ENCODE measurements at regions not wholly inside any gene's neighbourhood (a gene's known extent, or its start where the extent isn't known, plus 50 kb on each side); places are given as distances from the start of the nearest gene placed in this dataset.

- FAIRE-seq: no peak
- no peaks in the 10 kb centered on the region for H3K36me3 ChIP-seq (ENCODE audit: control insufficient read depth, insufficient read depth, low read length)
- no peak overlapping the region for H3K9ac ChIP-seq (ENCODE audit: insufficient read depth in 1 of 2, low read depth in 2 of 2, low read length in 2 of 2)
- TF ChIP-seq, protein P1, sequence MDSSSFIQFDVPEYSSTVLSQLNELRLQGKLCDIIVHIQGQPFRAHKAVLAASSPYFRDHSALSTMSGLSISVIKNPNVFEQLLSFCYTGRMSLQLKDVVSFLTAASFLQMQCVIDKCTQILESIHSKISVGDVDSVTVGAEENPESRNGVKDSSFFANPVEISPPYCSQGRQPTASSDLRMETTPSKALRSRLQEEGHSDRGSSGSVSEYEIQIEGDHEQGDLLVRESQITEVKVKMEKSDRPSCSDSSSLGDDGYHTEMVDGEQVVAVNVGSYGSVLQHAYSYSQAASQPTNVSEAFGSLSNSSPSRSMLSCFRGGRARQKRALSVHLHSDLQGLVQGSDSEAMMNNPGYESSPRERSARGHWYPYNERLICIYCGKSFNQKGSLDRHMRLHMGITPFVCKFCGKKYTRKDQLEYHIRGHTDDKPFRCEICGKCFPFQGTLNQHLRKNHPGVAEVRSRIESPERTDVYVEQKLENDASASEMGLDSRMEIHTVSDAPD (CRISPR knock-in tag; IDR thresholded peaks at IDR 0.05): no peak
- TF ChIP-seq MLLT1 (IDR thresholded peaks at IDR 0.05) (no peak), THRA (IDR thresholded peaks at IDR 0.05) (no peak)
- POLR2A ChIA-PET: no interaction called here
- H3K4me2 ChIP-seq (ENCODE audit: insufficient read depth, low read length): no peak overlapping the region
- no peaks in the 10 kb centered on the region for H3K79me2 ChIP-seq (ENCODE audit: control insufficient read depth, insufficient read depth, low read length)
- H3K9me3 ChIP-seq (replicated peaks; ENCODE audit: control insufficient read depth, insufficient read depth, low read depth, low read length): no peaks in the 10 kb centered on the region
- ATAC-seq: no peak
- no peak overlapping the region for H3K4me3 ChIP-seq
- 0% methylated on average over 6 of the region's 6 CpGs for WGBS (ENCODE audit: insufficient coverage, low coverage, missing lambda C conversion rate)
- DNase-seq (ENCODE audit: extremely low read depth in 1 of 4, low spot score in 3 of 4): no peak
- intact Hi-C loops (cut with micrococcal nuclease): no loop called here
- in situ Hi-C loops (cut with MboI): no loop called here
- no peak overlapping the region for H2AFZ ChIP-seq (ENCODE audit: low read depth, low read length)
- H3K9me1 ChIP-seq (ENCODE audit: control insufficient read depth, insufficient read depth, low read length): no peaks in the 10 kb centered on the region
- BruUV-seq (replicated peaks): no TSS peak
- CTCF ChIA-PET (ENCODE audit: low intra/inter-chr PET ratio): no interaction called here
- H3K4me1 ChIP-seq (replicated peaks in 1 of 2; ENCODE audit: control insufficient read depth in 2 of 2, insufficient read depth in 2 of 2, low read length in 2 of 2): no peaks in the 10 kb centered on the region
- no peaks in the 10 kb centered on the region; the same call in 1 of the 2 replicates for H4K20me1 ChIP-seq (replicated peaks; ENCODE audit: control insufficient read depth, insufficient read depth, low read length)
- peaks cover 6 to 31% of the 10 kb centered on the region in 2 experiments; a peak in 3 of 5 replicates for H3K27me3 ChIP-seq (ENCODE audit: control insufficient read depth in 2 of 2, insufficient read depth in 2 of 2, low read length in 2 of 2)
- H3K27ac ChIP-seq (ENCODE audit: extremely low read depth, low read depth, low read length): no peak overlapping the region
Measured at GRCh38 chr5:3099954-3100353, 348.5 kb upstream of the IRX2 start.
